ENCODE measurements at regions not wholly inside any gene's neighbourhood (a gene's known extent, or its start where the extent isn't known, plus 50 kb on each side); places are given as distances from the start of the nearest gene placed in this dataset.

DNA sequence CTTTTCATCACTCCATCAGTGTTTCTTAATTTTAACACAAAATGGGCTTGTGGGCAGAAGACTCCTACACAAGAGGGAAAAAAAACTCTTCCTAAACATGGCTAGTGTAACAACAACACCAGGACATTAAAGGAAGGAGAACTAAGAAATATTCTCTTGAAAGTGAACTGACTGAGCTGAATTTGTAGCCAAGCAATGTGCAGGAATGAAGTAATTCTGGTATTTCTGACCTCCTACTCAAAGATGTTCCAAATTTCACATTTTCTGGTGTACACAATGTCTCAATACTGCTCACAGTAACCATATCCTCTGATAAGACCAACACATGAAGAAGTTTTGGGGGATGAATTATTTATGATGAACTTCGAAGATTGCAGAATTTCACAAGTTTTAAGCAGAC lies 357.3 kb downstream of the DUSP6 start:
- TF ChIP-seq POLR2A (IDR thresholded peaks at IDR 0.05) (no peak), POLR2AphosphoS5 (IDR thresholded peaks at IDR 0.05) (no peak), EP300 (IDR thresholded peaks at IDR 0.05) (no peak)
- TF ChIP-seq, protein P1, sequence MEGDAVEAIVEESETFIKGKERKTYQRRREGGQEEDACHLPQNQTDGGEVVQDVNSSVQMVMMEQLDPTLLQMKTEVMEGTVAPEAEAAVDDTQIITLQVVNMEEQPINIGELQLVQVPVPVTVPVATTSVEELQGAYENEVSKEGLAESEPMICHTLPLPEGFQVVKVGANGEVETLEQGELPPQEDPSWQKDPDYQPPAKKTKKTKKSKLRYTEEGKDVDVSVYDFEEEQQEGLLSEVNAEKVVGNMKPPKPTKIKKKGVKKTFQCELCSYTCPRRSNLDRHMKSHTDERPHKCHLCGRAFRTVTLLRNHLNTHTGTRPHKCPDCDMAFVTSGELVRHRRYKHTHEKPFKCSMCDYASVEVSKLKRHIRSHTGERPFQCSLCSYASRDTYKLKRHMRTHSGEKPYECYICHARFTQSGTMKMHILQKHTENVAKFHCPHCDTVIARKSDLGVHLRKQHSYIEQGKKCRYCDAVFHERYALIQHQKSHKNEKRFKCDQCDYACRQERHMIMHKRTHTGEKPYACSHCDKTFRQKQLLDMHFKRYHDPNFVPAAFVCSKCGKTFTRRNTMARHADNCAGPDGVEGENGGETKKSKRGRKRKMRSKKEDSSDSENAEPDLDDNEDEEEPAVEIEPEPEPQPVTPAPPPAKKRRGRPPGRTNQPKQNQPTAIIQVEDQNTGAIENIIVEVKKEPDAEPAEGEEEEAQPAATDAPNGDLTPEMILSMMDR (IDR thresholded peaks at IDR 0.05): no peak

Data from gastroesophageal sphincter (tissue), 3 donors.